NCI-H82 treated with DMSO at 0.1 percent for 48 hours (cell line): ENCODE measurements at regions not wholly inside any gene's neighbourhood (a gene's known extent, or its start where the extent isn't known, plus 50 kb on each side); places are given as distances from the start of the nearest gene placed in this dataset.
A peak's percentile ranks its signal among the peaks of the same experiment; 100 is the strongest.

Experiments
- DNase-seq: peaks from one replicate; lab custom pipeline; 2025; ENCODE audit not compliant: unreplicated experiment; lab: John Stamatoyannopoulos, UW

DNA sequence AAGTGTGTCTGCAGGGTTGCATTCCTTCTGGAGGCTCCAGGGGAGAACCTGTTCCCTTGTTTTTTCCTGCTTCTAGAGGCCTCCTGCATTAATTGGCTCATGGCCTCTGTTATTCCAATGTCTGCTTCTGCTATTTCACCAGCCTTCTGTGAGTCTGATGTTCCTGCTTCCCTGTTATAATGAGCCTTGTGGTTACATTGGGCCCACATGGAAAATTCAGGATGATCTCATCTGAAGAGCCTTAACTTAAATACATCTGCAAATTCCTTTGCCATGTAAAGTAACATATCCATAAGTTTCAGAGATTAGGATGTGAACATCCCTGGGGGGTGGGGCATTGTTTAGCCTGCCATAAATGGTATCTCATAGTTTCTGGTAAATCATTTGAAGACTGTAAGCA is 181.1 kb downstream of the RWDD3 start:
- DNase-seq = no peak

GRCh38 chr1:95426772-95427171 is 192.8 kb downstream of the RWDD3 start:
- DNase-seq = no peak

DNA sequence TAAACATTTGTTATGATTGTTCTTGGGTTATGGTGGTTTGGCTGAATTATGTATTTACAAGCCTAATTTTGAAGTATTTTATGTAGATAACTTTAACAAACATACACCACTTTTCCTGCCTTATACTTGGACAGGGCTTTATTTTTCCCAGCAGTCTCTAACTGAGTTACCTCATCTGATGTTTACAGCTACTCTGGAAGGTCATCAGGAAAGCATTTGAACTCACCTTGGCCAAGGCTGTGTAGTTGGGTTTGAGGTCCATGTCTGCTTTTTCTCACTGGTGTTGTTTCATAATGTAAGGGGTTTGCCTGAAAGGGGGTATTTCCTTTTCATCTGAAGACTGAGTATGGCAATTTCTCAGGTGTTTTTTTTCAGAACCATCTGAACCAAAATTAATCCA is 193.5 kb downstream of the RWDD3 start:
- no peak for DNase-seq

- no peak for DNase-seq
Observed at GRCh38 chr1:95431235-95431634, 197.2 kb downstream of the RWDD3 start.

DNA sequence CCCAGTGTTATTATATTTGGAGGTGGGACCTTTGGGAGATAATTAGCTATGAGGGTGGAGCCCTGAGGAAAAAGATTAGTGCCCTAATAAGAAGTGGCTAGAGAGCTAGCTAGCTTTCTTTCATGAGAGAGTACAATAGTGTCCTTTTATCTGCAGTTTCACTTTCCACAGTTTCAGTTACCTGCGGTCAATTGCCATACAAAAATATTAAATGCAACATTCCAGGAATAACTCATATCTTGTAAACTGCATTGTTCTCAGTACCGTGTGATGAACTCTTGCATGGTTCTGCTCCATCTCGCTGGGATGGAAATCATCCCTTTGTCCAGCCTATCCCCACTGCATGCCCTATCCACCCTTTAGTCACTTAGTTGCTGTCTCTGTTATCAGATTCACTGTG is 201.6 kb downstream of the RWDD3 start:
- no peak for DNase-seq

- DNase-seq = no peak
Observed at GRCh38 chr1:95437011-95437410, 203.0 kb downstream of the RWDD3 start.

GRCh38 chr1:95437781-95438180 is 203.8 kb downstream of the RWDD3 start:
- DNase-seq = no peak

- DNase-seq = no peak
Observed at GRCh38 chr1:95438218-95438948, 204.4 kb downstream of the RWDD3 start.

DNA sequence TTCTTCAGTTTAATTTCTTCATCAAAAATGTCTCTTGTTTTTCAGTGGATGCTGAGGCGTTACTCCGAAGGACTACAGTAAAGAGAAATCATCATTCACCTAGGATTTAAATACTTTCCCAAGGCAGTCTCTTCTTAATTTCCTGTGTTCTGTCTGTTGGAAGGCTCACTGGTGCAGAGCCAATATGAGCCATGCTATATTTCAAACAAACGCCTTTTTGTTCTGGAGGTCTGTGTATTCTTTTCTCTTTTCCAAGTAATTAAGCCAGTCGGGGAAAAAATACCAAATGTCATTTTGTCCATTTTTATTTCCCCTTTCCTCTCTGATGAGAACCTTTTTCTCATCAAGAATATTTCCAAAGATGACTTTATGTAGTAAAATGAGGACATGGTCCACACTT is 206.5 kb downstream of the RWDD3 start:
- no peak for DNase-seq

GRCh38 chr1:95449516-95449915 is 215.5 kb downstream of the RWDD3 start:
- DNase-seq = no peak

DNA sequence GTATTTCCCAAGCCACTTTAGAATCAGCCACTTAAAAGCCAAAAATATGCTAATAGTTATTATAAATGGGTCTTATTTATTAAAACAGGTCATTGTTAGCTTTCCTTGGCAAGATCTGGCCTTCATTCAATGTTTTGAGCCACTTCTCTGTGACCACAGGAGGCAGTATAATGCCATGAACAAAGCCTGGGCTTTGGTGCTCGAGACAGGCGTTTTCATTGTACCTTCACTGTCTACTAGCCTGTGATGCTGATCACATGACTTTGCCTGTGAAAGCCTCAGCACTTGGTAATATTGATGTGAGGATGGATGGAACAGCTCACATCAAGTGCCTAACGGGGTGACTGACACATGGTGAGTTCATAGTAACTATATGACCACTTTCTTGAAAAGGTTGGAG is 217.0 kb downstream of the RWDD3 start:
- DNase-seq = no peak

- DNase-seq = no peak
Observed at GRCh38 chr1:95451904-95452303, 217.9 kb downstream of the RWDD3 start.

- DNase-seq = no peak
Observed at GRCh38 chr1:95453053-95453452, 219.0 kb downstream of the RWDD3 start.

DNA sequence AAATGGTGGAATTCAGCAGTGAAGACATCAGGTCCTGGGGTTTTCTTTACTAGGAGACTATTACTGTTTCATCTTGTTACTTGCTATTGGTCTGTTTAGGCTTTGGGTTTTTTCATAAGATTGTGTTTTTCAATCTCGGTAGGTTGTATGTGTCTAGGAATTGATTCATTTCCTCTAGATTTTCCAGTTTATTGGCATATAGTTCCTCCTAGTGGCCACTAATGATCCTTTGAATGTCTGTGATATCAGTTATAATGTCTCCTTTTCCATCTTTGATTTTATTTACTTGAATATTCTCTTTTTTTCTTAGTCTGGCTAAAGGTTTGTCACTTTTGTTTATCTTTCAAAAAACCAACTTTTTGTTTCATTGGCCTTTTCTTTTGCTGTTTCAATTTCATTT is 233.0 kb downstream of the RWDD3 start:
- DNase-seq = no peak

DNA sequence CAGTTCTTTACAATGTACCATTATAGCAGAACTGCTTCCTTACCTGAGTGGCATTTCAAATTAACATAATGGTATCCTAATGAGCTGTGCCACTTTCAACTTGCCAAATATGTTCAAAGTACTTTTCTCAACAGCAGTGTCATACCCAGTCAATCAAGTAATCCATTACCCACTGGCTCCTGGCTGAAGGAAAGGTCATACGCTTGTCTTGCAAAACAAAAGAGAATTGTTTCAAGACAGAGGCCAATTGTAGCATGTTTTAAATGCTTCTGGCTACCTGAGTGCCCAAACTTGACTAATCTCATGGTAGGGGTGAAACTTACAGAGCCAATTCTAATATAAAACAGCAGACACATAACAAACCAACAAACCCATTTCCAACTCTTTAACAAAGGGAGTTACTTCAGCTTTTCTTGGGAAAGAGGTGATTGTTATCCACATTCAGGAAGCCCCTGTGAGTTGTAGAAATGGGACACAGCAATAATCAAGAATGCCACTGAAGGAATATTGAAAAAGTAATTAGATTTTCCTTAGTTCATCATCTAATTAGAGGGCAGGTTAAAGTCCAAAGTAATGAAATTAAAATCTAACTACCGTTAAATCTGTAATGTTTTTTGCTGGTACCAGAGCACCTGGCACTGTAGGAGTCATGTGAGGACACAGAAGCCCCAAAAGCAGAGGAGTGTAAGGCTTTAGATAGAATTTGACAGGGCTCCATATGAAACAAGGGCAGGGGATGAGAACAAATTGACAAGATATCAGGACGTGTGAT is 241.9 kb downstream of the RWDD3 start:
- DNase-seq = peak; percentile 74

GRCh38 chr1:95496307-95496706 is 262.3 kb downstream of the RWDD3 start:
- no peak for DNase-seq

DNA sequence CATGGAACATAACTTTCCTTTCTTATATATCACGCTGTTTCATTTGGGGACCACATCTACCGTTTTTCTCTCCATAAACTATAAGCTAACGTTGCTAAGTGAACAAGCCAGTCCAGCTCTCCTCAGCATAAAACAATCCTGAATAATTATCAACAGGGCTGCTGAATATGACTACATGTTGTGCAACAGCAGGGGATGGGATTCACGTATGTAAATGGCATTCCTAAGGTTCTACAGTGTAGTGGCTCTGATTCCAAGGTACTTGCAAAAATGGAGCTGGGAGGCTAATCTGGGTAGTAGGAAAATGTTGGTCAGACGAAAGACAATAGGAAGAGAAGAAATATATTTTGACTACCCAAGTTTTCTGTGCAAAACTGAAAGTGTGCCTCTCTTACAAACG is 262.8 kb downstream of the RWDD3 start:
- DNase-seq = no peak

DNA sequence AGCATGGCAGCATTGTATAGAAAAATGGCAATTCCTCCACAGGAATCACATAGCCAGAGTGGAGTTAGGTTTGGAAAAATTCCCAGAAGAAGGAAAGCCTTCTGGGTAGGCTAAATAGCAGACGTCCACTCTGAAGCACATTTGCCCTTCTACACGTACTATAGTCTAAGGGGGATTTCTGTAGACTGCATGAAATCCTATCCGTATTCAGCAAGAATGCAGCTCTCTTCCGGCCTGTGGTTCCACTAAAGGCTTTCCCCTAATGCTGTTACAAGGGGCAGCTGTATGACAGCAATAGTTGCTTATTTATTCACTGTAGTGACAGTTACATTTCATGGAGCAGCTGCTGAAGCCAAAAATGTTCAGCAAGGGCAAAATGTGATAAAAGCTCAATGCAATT is 263.6 kb downstream of the RWDD3 start:
- DNase-seq = no peak

DNA sequence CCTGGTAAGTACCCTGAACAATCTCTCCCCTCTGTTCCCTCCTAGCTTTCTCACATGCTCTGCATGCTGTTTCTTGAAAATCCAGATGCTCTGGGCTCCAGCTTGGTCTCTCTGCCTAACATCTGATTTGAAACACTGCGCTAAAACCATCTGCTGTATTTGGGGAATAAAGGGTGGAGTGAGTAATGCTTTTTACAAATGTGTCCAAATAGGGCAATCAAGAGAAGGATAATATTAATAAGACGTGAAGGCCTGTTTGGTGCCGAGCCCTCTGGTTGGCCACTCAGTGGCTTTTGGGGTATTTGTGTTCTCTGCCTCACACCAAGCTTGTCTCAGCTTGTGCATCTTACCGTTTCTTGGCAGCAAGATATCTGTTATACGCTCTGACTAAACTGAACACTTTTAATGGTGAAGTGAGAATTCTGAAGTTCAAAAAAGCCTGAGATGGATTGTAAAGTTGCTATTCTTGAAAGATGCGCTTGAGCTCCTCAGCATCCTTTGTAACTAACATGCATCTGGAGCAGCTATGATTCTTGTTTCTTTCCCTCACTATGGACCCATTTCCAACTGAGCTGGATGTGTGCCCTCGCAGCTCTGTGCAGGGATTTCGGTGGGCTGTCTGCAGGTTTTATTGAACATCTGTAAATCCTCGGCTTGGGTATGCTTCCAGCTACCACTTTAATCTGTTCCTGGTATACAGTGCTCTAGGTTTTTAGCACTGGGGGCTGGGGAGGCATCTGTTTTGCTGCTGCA is 269.4 kb downstream of the RWDD3 start:
- DNase-seq = no peak

DNA sequence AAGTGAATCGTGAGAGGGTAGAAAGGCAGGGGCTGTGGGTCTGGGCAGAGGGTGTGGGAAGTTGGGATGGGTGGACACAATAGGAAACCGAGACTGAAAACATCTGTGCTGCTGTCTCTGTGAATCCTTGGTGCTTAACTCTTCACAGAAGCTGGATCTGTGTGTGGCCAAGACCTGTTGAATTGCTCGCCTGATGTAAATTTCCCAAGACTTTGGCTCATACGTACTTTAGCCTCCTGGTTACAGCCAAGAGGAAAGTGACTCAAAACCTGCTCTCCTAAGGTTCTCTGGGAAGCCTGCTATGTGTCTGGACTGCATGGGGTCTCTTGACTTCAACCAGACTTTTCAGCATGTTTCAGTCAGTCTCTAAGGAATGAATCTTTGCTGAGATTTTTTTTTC is 270.3 kb downstream of the RWDD3 start:
- no peak for DNase-seq

- DNase-seq = no peak
Observed at GRCh38 chr1:95506736-95507414, 272.9 kb downstream of the RWDD3 start.
